ENCODE measurements at regions not wholly inside any gene's neighbourhood (a gene's known extent, or its start where the extent isn't known, plus 50 kb on each side); places are given as distances from the start of the nearest gene placed in this dataset.

DNA sequence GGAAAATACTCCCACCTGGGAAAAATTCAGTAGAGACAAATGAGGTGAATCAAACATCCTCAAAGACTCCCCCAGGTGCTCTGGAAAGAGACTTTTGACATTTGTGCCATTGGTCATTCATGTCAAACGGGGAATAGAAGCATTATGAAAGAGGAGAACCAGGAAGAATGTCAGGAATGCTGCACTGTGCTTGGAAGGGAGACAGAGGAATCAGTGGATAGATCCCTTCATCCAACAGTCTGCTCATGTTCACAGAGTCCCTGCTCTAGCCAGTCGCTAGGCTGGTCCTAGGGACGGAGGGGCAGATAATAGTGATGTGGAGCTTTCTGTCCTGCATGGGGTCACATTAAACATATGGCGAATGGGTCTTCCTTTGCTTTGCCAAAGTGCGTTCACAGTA, 384.4 kb downstream of the FGF9 start:
- H3K9me3 ChIP-seq (ENCODE audit: control insufficient read depth in 1 of 2, insufficient read depth in 1 of 2, low read depth in 1 of 2, low read length in 2 of 2): no peaks in the 10 kb centered on the region
- DNase-seq (ENCODE audit: low read depth, low spot score): no peak
- intact Hi-C loops (cut with micrococcal nuclease): no loop called here
- H3K36me3 ChIP-seq (ENCODE audit: control insufficient read depth in 1 of 2, insufficient read depth in 2 of 2, low read length in 2 of 2): no peaks in the 10 kb centered on the region
- no peaks in the 10 kb centered on the region for H3K27me3 ChIP-seq (ENCODE audit: insufficient read depth, low read length)
- no peaks in the 10 kb centered on the region for H3K4me1 ChIP-seq (ENCODE audit: control insufficient read depth in 1 of 2, insufficient read depth in 2 of 2, low read length in 2 of 2)
- no peak overlapping the region for H3K9ac ChIP-seq (ENCODE audit: low read length)
- TF ChIP-seq, protein P1, sequence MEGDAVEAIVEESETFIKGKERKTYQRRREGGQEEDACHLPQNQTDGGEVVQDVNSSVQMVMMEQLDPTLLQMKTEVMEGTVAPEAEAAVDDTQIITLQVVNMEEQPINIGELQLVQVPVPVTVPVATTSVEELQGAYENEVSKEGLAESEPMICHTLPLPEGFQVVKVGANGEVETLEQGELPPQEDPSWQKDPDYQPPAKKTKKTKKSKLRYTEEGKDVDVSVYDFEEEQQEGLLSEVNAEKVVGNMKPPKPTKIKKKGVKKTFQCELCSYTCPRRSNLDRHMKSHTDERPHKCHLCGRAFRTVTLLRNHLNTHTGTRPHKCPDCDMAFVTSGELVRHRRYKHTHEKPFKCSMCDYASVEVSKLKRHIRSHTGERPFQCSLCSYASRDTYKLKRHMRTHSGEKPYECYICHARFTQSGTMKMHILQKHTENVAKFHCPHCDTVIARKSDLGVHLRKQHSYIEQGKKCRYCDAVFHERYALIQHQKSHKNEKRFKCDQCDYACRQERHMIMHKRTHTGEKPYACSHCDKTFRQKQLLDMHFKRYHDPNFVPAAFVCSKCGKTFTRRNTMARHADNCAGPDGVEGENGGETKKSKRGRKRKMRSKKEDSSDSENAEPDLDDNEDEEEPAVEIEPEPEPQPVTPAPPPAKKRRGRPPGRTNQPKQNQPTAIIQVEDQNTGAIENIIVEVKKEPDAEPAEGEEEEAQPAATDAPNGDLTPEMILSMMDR (IDR thresholded peaks at IDR 0.05 in 2 of 3, conservative IDR thresholded peaks at IDR 0.05 in 1 of 3; ENCODE audit: borderline replicate concordance in 1 of 3, insufficient read depth in 1 of 3, low read depth in 2 of 3, low read length in 2 of 3): no peak
- TF ChIP-seq JUND (IDR thresholded peaks at IDR 0.05) (no peak), YY1 (IDR thresholded peaks at IDR 0.05; ENCODE audit: extremely low read depth, insufficient replicate concordance, low read depth, low read length) (no peak), ZNF274 (IDR thresholded peaks at IDR 0.05; ENCODE audit: low read depth, low read length) (no peak), CEBPB (IDR thresholded peaks at IDR 0.05; ENCODE audit: low read depth) (no peak), CBX3 (IDR thresholded peaks at IDR 0.05; ENCODE audit: low read depth) (no peak), POLR2AphosphoS5 (IDR thresholded peaks at IDR 0.05; ENCODE audit: low read depth, low read length) (no peak), ELF1 (IDR thresholded peaks at IDR 0.05; ENCODE audit: borderline replicate concordance, low read depth) (no peak), EGR1 (IDR thresholded peaks at IDR 0.05; ENCODE audit: low read depth) (no peak), POLR2A (IDR thresholded peaks at IDR 0.05; ENCODE audit: borderline replicate concordance, extremely low read depth, insufficient read depth, insufficient read length) (no peak)
- TF ChIP-seq, protein P2, sequence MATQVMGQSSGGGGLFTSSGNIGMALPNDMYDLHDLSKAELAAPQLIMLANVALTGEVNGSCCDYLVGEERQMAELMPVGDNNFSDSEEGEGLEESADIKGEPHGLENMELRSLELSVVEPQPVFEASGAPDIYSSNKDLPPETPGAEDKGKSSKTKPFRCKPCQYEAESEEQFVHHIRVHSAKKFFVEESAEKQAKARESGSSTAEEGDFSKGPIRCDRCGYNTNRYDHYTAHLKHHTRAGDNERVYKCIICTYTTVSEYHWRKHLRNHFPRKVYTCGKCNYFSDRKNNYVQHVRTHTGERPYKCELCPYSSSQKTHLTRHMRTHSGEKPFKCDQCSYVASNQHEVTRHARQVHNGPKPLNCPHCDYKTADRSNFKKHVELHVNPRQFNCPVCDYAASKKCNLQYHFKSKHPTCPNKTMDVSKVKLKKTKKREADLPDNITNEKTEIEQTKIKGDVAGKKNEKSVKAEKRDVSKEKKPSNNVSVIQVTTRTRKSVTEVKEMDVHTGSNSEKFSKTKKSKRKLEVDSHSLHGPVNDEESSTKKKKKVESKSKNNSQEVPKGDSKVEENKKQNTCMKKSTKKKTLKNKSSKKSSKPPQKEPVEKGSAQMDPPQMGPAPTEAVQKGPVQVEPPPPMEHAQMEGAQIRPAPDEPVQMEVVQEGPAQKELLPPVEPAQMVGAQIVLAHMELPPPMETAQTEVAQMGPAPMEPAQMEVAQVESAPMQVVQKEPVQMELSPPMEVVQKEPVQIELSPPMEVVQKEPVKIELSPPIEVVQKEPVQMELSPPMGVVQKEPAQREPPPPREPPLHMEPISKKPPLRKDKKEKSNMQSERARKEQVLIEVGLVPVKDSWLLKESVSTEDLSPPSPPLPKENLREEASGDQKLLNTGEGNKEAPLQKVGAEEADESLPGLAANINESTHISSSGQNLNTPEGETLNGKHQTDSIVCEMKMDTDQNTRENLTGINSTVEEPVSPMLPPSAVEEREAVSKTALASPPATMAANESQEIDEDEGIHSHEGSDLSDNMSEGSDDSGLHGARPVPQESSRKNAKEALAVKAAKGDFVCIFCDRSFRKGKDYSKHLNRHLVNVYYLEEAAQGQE (IDR thresholded peaks at IDR 0.05; ENCODE audit: low read depth): no peak
- TF ChIP-seq, protein P3, sequence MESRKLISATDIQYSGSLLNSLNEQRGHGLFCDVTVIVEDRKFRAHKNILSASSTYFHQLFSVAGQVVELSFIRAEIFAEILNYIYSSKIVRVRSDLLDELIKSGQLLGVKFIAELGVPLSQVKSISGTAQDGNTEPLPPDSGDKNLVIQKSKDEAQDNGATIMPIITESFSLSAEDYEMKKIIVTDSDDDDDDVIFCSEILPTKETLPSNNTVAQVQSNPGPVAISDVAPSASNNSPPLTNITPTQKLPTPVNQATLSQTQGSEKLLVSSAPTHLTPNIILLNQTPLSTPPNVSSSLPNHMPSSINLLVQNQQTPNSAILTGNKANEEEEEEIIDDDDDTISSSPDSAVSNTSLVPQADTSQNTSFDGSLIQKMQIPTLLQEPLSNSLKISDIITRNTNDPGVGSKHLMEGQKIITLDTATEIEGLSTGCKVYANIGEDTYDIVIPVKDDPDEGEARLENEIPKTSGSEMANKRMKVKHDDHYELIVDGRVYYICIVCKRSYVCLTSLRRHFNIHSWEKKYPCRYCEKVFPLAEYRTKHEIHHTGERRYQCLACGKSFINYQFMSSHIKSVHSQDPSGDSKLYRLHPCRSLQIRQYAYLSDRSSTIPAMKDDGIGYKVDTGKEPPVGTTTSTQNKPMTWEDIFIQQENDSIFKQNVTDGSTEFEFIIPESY (IDR thresholded peaks at IDR 0.05; ENCODE audit: extremely low read depth, insufficient replicate concordance, low read length): no peak
- no peaks in the 10 kb centered on the region for H3K9me2 ChIP-seq (ENCODE audit: insufficient read depth)
- no peak overlapping the region for H3K4me2 ChIP-seq (ENCODE audit: low read length)
- H3K79me2 ChIP-seq (ENCODE audit: insufficient read depth, low read length): no peaks in the 10 kb centered on the region
- RAD21 ChIA-PET (ENCODE audit: low non-redundant PET in 1 of 2, low total read pairs in 2 of 2, uncharacterized antibody in 2 of 2, unreplicated experiment in 2 of 2): no interaction called here
- H3K27ac ChIP-seq (ENCODE audit: low read depth, low read length): no peak overlapping the region
- no peak for ATAC-seq
- H4K20me1 ChIP-seq (ENCODE audit: insufficient read depth): no peaks in the 10 kb centered on the region
- no peak overlapping the region for H2AFZ ChIP-seq (ENCODE audit: low read depth, low read length, poor library complexity, severe bottlenecking)
- CTCF ChIA-PET: no interaction called here
- H3K4me3 ChIP-seq (replicated peaks in 1 of 2; ENCODE audit: low read depth in 1 of 2, low read length in 2 of 2): no peak overlapping the region
- POLR2A ChIA-PET: no interaction called here
- BruUV-seq (replicated peaks): no TSS peak

Data from HCT116 (cell line).